MM.1S (cell line): ENCODE measurements at regions not wholly inside any gene's neighbourhood (a gene's known extent, or its start where the extent isn't known, plus 50 kb on each side); places are given as distances from the start of the nearest gene placed in this dataset.

ENCODE experiments used
- DNase-seq: peaks from one replicate; pipeline ENCODE4 v3.0.0-alpha.2; 2015
- H2AFZ ChIP-seq: fragments of 300-600 bp; sonication (generic); 2 replicates; pipeline ENCODE4 v1.6.0; 2016; ENCODE audit warnings: antibody characterized with exemption, low read length
- H3F3A ChIP-seq: fragments of 300-600 bp; sonication (generic); 2 replicates; pipeline ENCODE4 v1.6.1; 2016; ENCODE audit warnings: mild to moderate bottlenecking, antibody characterized with exemption, low read length, moderate library complexity, mixed read lengths; ENCODE audit not compliant: insufficient read depth
- H3K27ac ChIP-seq: fragments of 300-600 bp; sonication (generic); 2 replicates; pipeline ENCODE4 v1.5.1; 2016; ENCODE audit warnings: mild to moderate bottlenecking, low read length
- H3K27me3 ChIP-seq: fragments of 300-600 bp; sonication (generic); replicated peaks from 2 replicates; pipeline ENCODE4 v1.6.0; 2016; ENCODE audit warnings: low read length; ENCODE audit not compliant: insufficient read depth
- H3K36me3 ChIP-seq: fragments of 300-600 bp; sonication (generic); replicated peaks from 2 replicates; pipeline ENCODE4 v1.6.1; 2016; ENCODE audit warnings: mild to moderate bottlenecking, low read length, mixed read lengths; ENCODE audit not compliant: insufficient read depth
- H3K4me1 ChIP-seq: fragments of 300-600 bp; sonication (generic); 2 replicates; pipeline ENCODE4 v1.6.1; 2016; ENCODE audit warnings: low read length, mixed read lengths
- H3K4me2 ChIP-seq: fragments of 300-600 bp; sonication (generic); 2 replicates; pipeline ENCODE4 v1.6.0; 2016; ENCODE audit warnings: low read depth, low read length
- H3K4me3 ChIP-seq: fragments of 300-600 bp; sonication (generic); 2 replicates; pipeline ENCODE4 v1.5.1; 2016; ENCODE audit warnings: low read length, mixed read lengths
- H3K79me2 ChIP-seq: fragments of 300-600 bp; sonication (generic); 2 replicates; pipeline ENCODE4 v1.6.1; 2016; ENCODE audit warnings: mixed run types, low read length, mixed read lengths
- H3K9ac ChIP-seq: fragments of 300-600 bp; sonication (generic); 2 replicates; pipeline ENCODE4 v1.6.1; 2016; ENCODE audit warnings: low read length, mixed read lengths
- H3K9me2 ChIP-seq: fragments of 300-600 bp; sonication (generic); replicated peaks from 2 replicates; pipeline ENCODE4 v1.6.1; 2016; ENCODE audit warnings: mild to moderate bottlenecking, low read length, mixed read lengths; ENCODE audit not compliant: insufficient read depth
- H3K9me3 ChIP-seq: fragments of 300-600 bp; sonication (generic); replicated peaks from 2 replicates; pipeline ENCODE4 v1.6.1; 2016; ENCODE audit warnings: mild to moderate bottlenecking, low read length, mixed read lengths; ENCODE audit not compliant: insufficient read depth
- H4K20me1 ChIP-seq: fragments of 300-600 bp; sonication (generic); 2 replicates; pipeline ENCODE4 v1.6.1; 2016; ENCODE audit warnings: mild to moderate bottlenecking, low read length, moderate library complexity, mixed read lengths; ENCODE audit not compliant: insufficient read depth
- EZH2 ChIP-seq: fragments of 300-600 bp; sonication (generic); optimal IDR thresholded peaks from 2 replicates; pipeline ENCODE3; 2017; ENCODE audit warnings: low read depth, mild to moderate bottlenecking, antibody characterized with exemption, low read length, mixed read lengths
- EZH2phosphoT487 ChIP-seq: fragments of 300-600 bp; sonication (generic); IDR thresholded peaks from 2 replicates; pipeline ENCODE4 v1.6.1; 2018; ENCODE audit warnings: antibody characterized with exemption, low read length
- TF ChIP-seq, protein P1 (sequence below): fragments of 300-600 bp; sonication (generic); IDR thresholded peaks from 2 replicates; pipeline ENCODE4 v1.5.1; 2016; ENCODE audit warnings: antibody characterized with exemption, low read length, mixed read lengths

DNA sequence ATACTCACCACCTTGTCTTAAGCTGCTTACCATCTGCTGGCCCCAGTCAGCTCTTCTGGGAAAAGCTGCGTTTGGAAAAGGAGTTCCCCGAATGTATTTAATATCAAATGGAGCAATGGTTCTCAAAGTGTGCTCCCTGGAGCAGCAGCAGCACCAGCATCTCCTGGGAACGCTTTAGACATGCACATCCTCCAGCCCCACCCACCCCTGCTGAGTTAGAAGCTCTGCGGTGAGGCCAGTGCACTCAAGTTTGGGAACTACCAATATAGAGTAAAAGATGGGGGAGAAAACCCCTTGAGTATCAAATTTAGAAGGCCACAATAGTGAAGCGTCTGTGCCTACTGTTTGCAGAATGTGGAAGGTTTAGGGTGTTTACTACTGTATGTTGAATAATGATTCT, 124.0 kb upstream of the TOPAZ1 start:
- no peak overlapping the region for H3K4me2 ChIP-seq
- no peak overlapping the region for H3K9ac ChIP-seq
- no peaks in the 10 kb centered on the region for H3K36me3 ChIP-seq
- H3K27me3 ChIP-seq, result no peaks in the 10 kb centered on the region
- no peak for TF ChIP-seq EZH2phosphoT487
- TF ChIP-seq, protein P1, sequence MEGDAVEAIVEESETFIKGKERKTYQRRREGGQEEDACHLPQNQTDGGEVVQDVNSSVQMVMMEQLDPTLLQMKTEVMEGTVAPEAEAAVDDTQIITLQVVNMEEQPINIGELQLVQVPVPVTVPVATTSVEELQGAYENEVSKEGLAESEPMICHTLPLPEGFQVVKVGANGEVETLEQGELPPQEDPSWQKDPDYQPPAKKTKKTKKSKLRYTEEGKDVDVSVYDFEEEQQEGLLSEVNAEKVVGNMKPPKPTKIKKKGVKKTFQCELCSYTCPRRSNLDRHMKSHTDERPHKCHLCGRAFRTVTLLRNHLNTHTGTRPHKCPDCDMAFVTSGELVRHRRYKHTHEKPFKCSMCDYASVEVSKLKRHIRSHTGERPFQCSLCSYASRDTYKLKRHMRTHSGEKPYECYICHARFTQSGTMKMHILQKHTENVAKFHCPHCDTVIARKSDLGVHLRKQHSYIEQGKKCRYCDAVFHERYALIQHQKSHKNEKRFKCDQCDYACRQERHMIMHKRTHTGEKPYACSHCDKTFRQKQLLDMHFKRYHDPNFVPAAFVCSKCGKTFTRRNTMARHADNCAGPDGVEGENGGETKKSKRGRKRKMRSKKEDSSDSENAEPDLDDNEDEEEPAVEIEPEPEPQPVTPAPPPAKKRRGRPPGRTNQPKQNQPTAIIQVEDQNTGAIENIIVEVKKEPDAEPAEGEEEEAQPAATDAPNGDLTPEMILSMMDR, result no peak
- TF ChIP-seq EZH2, result no peak
- no peaks in the 10 kb centered on the region for H3K9me2 ChIP-seq
- H2AFZ ChIP-seq, result no peak overlapping the region
- no peaks in the 10 kb centered on the region for H3K79me2 ChIP-seq
- H3K9me3 ChIP-seq, result no peaks in the 10 kb centered on the region
- no peak overlapping the region for H3K4me3 ChIP-seq
- DNase-seq, result no peak
- H3K27ac ChIP-seq, result no peak overlapping the region
- H3K4me1 ChIP-seq, result no peaks in the 10 kb centered on the region
- H3F3A ChIP-seq, result no peaks in the 10 kb centered on the region
- no peaks in the 10 kb centered on the region for H4K20me1 ChIP-seq

DNA sequence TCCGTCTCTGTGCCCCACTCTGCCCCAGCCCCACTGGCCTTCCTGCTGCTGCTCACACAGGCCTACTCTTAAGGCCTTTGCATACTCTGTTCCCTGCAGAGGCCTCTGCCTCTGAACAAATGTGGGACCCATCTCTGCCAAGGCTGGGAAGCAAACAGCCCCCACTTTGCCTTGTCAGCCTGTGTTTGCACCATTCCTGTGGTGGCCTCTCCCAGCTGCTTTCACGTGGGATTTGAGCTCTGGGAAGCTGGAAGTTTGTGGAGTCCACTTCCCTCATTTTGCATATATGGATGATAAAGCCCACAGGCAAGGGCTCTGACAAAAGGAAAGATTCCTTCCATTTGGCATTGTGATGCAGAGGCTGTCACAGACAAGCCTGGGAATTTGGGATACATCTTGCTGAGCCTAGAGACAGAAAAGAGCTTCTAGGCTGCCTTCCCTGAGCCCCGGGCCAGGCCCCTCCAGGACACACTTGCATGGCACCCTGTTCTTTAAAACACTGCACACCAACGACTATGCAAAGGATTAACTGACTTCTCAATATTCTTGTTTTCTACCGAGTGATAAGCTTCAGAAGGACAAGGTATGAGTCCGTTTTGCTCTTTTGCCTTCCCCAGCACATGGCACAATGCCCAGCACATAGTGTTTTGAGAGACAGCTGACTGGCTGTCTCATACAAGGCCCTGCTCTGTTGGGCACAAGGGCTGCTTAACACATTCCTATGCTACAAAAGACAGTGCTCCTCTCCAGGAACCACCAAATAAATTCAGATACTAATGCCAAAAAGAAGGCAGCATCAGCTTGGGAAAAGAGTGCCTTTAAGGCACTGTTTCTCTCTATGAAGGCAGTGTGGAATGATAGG, 120.7 kb upstream of the TOPAZ1 start:
- Histone ChIP-seq H3K9me3 (no peaks in the 10 kb centered on the region), H3K27ac (no peak overlapping the region), H3K4me1 (peaks cover under 1% of the 10 kb centered on the region; the same call in 1 of the 2 replicates), H2AFZ (no peak overlapping the region), H3K4me2 (no peak overlapping the region), H3K36me3 (no peaks in the 10 kb centered on the region), H3K79me2 (no peaks in the 10 kb centered on the region), H4K20me1 (no peaks in the 10 kb centered on the region), H3K27me3 (no peaks in the 10 kb centered on the region), H3K9ac (no peak overlapping the region), H3K4me3 (no peak overlapping the region), H3F3A (no peaks in the 10 kb centered on the region), H3K9me2 (no peaks in the 10 kb centered on the region)
- TF ChIP-seq EZH2phosphoT487 (no peak), EZH2 (no peak)
- TF ChIP-seq, protein P1, result no peak
- DNase-seq, result no peak

DNA sequence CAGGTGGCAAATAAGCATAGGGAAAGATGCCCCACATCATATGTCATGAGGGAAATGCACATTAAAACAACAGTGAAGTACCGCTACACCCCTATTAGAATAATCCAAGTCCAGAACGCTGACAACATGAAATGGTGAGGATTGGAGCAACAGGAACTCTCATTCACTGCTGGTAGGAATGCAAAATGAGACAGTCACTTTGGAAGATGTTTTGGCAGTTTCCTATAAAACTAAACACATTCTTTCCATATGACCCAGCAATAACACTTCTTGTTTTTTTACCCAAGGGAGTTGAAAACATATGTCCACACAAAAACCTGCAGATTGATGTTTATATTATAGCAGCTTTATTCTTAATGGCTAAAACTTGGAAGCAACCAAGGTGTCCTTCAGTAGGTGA, 116.4 kb upstream of the TOPAZ1 start:
- DNase-seq, result no peak
- Histone ChIP-seq H3K79me2 (no peaks in the 10 kb centered on the region), H3K4me3 (no peak overlapping the region), H3K9ac (no peak overlapping the region), H2AFZ (no peak overlapping the region), H3K4me2 (no peak overlapping the region), H3K9me2 (no peaks in the 10 kb centered on the region), H3K4me1 (peaks cover 44% of the 10 kb centered on the region), H3K36me3 (no peaks in the 10 kb centered on the region), H3F3A (peaks cover 32% of the 10 kb centered on the region), H4K20me1 (no peaks in the 10 kb centered on the region), H3K27me3 (no peaks in the 10 kb centered on the region), H3K27ac (no peak overlapping the region), H3K9me3 (no peaks in the 10 kb centered on the region)
- TF ChIP-seq EZH2 (no peak), EZH2phosphoT487 (no peak)
- TF ChIP-seq, protein P1, result no peak
